OCI-LY3 (cell line): ENCODE measurements at regions not wholly inside any gene's neighbourhood (a gene's known extent, or its start where the extent isn't known, plus 50 kb on each side); places are given as distances from the start of the nearest gene placed in this dataset.

Experiments
- H2AFZ ChIP-seq: fragments of 200-600, 300-600 bp; shearing (Covaris generic); 2 replicates; pipeline ENCODE4 v1.6.0; 2014; ENCODE audit warnings: antibody characterized with exemption, low read depth, low read length
- H3K27ac ChIP-seq: fragments of 200-600, 300-600 bp; sonication (generic); 2 replicates; pipeline ENCODE4 v1.5.1; 2014; ENCODE audit warnings: mild to moderate bottlenecking, low read length, moderate library complexity, mixed read lengths
- H3K27me3 ChIP-seq: fragments of 200-600, 300-600 bp; sonication (generic); 2 replicates; pipeline ENCODE4 v1.6.1; 2014; ENCODE audit warnings: low read depth, low read length, mixed read lengths
- H3K36me3 ChIP-seq: fragments of 200-600, 300-600 bp; sonication (generic); replicated peaks from 2 replicates; pipeline ENCODE3; 2014; ENCODE audit warnings: low read depth, low read length, mixed read lengths
- H3K4me1 ChIP-seq: fragments of 300-600, 200-600 bp; sonication (generic); 2 replicates; pipeline ENCODE4 v1.6.1; 2014; ENCODE audit warnings: low read length, mixed read lengths
- H3K4me2 ChIP-seq: fragments of 200-600, 300-600 bp; sonication (generic); 2 replicates; pipeline ENCODE4 v1.6.1; 2014; ENCODE audit warnings: low read length, mixed read lengths
- H3K4me3 ChIP-seq: fragments of 300-600, 200-600 bp; sonication (generic); 2 replicates; pipeline ENCODE4 v1.5.1; 2014; ENCODE audit warnings: antibody characterized with exemption, mild to moderate bottlenecking, low read length, moderate library complexity
- H3K79me2 ChIP-seq: fragments of 300-600, 200-600 bp; shearing (Covaris generic); 2 replicates; pipeline ENCODE4 v1.6.1; 2014; ENCODE audit warnings: mild to moderate bottlenecking, low read length, mixed read lengths
- H3K9ac ChIP-seq: fragments of 300-600, 200-600 bp; shearing (Covaris generic); 2 replicates; pipeline ENCODE4 v1.6.0; 2014; ENCODE audit warnings: mild to moderate bottlenecking, low read length, moderate library complexity
- H3K9me3 ChIP-seq: fragments of 200-600, 300-600 bp; shearing (Covaris generic); 2 replicates; pipeline ENCODE4 v1.6.1; 2014; ENCODE audit warnings: low read length, mixed read lengths; ENCODE audit not compliant: insufficient read depth
- H4K20me1 ChIP-seq: fragments of 200-600, 300-600 bp; sonication (generic); 2 replicates; pipeline ENCODE4 v1.6.1; 2016; ENCODE audit warnings: low read length, mixed read lengths; ENCODE audit not compliant: insufficient read depth
- EZH2phosphoT487 ChIP-seq: fragments of 200-600 bp; shearing (Covaris generic); IDR thresholded peaks from 2 replicates; pipeline ENCODE4 v1.6.1; 2018; ENCODE audit warnings: antibody characterized with exemption, mixed run types, low read depth
- TF ChIP-seq, protein P1 (sequence below): fragments of 200-600, 300-600 bp; sonication (generic); IDR thresholded peaks from 2 replicates; pipeline ENCODE4 v1.5.1; 2014; ENCODE audit warnings: antibody characterized with exemption, low read length, low read depth

DNA sequence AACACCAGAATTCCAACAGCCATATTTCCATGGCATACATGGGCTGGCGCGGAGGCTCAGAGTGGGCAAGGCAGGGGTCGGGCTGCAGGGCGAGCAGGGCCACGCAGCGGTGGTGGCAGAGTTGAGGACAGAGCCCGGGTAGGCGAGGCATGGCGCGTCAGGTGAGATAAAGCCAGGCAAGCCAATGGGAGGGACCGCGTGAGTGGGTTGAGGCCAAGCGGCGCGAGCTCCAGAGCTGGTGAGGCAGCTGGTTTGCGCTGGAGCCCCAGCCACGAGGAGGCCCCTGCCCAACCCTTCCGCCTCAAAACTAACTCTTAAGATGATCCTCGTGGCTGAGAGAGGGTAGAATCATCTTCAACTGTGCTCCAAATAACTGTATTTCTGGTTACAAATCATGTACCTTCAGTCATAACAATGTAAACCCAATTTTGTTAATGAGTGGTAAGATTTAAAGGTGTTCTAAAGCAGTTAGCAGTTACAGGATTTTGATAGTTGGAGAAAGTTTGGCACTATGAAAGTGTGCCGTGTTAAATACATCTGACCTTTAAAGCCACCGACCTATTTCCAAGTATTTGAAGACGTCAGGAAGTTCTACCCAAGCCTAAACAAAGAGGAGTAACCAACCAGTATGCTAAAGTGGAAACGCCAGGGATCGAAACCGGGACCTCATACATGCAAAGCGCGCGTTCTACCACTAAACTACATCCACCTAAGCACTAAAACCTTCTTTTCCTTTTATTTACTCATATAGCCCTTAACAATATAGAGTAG is 107.9 kb downstream of the GPX5 start:
- Histone ChIP-seq H3K4me1 (peaks cover 7% of the 10 kb centered on the region; the same call in 1 of the 2 replicates), H2AFZ (no peak overlapping the region), H3K4me2 (no peak overlapping the region), H3K79me2 (no peaks in the 10 kb centered on the region), H3K4me3 (no peak overlapping the region), H3K9ac (no peak overlapping the region), H3K27ac (no peak overlapping the region), H3K36me3 (no peaks in the 10 kb centered on the region), H4K20me1 (no peaks in the 10 kb centered on the region), H3K27me3 (no peaks in the 10 kb centered on the region), H3K9me3 (no peaks in the 10 kb centered on the region)
- no peak for TF ChIP-seq EZH2phosphoT487

DNA sequence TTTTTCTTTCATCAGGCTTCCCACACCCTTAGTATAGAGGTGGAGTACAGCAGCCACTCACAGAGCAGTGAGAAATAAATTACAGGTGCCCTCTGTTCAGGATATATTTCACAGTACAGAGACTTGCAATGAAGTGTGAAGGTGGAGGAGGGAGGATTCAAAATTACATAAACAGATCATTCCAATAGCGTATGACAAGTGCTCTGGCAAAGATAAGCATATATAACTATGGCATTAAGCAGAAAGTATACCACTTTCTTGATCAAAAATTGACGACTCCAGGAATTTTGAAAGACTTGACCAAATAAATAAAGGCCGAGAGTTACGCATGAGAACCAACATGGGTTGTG is 108.7 kb downstream of the GPX5 start:
- peaks cover 7% of the 10 kb centered on the region; the same call in 1 of the 2 replicates for H3K4me1 ChIP-seq
- no peak overlapping the region for H3K9ac ChIP-seq
- H3K4me2 ChIP-seq = no peak overlapping the region
- no peak overlapping the region for H3K27ac ChIP-seq
- H4K20me1 ChIP-seq = no peaks in the 10 kb centered on the region
- no peak overlapping the region for H3K4me3 ChIP-seq
- H2AFZ ChIP-seq = no peak overlapping the region
- H3K79me2 ChIP-seq = no peaks in the 10 kb centered on the region
- H3K9me3 ChIP-seq = no peaks in the 10 kb centered on the region
- H3K27me3 ChIP-seq = no peaks in the 10 kb centered on the region
- H3K36me3 ChIP-seq = no peaks in the 10 kb centered on the region
- TF ChIP-seq, protein P1, sequence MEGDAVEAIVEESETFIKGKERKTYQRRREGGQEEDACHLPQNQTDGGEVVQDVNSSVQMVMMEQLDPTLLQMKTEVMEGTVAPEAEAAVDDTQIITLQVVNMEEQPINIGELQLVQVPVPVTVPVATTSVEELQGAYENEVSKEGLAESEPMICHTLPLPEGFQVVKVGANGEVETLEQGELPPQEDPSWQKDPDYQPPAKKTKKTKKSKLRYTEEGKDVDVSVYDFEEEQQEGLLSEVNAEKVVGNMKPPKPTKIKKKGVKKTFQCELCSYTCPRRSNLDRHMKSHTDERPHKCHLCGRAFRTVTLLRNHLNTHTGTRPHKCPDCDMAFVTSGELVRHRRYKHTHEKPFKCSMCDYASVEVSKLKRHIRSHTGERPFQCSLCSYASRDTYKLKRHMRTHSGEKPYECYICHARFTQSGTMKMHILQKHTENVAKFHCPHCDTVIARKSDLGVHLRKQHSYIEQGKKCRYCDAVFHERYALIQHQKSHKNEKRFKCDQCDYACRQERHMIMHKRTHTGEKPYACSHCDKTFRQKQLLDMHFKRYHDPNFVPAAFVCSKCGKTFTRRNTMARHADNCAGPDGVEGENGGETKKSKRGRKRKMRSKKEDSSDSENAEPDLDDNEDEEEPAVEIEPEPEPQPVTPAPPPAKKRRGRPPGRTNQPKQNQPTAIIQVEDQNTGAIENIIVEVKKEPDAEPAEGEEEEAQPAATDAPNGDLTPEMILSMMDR = no peak
- TF ChIP-seq EZH2phosphoT487 = no peak

DNA sequence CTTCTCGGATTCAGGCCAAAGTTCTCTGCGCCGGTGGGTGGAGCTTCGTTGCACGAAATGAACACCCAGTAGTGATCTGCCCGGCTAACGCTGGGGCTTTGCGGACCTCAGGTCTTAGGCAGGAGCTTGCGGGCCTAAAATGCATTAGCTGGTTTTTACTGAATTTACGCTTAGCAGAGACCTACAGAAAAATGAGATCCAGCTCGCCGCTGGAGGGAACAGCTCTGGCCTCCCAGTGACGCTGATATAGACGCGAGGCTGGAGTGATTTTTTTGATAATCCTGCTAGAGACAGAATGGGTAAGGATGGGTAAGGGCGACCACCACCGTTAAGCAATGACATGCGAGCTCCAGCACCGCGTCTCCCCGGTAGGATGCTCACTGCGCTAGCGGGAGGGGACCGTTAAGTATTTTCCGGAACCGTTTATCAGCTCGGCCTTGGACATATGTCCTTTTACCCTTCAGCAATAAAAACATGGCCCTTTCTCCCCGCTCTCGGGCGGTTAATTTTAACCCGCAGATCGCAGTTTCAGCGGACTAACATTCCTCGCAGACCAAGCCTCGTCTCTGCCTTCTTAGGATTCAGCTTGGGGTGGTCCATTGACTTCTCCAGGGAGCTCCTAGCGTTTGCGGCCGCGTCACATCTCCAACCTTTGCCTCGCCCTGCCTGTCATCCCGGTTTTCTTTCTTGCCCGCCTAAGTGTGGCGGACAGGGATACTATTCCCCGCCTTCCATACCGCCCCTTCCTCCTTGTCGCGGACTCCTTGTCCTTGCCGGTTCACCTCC is 109.3 kb downstream of the GPX5 start:
- no peak for TF ChIP-seq EZH2phosphoT487
- TF ChIP-seq, protein P1 = no peak
- H3K9me3 ChIP-seq = no peaks in the 10 kb centered on the region
- peaks cover 7% of the 10 kb centered on the region; the same call in 1 of the 2 replicates for H3K4me1 ChIP-seq
- H3K27me3 ChIP-seq = no peaks in the 10 kb centered on the region
- H3K27ac ChIP-seq = no peak overlapping the region
- H4K20me1 ChIP-seq = no peaks in the 10 kb centered on the region
- H2AFZ ChIP-seq = no peak overlapping the region
- H3K79me2 ChIP-seq = no peaks in the 10 kb centered on the region
- no peak overlapping the region for H3K4me2 ChIP-seq
- H3K4me3 ChIP-seq = no peak overlapping the region
- no peak overlapping the region for H3K9ac ChIP-seq
- H3K36me3 ChIP-seq = no peaks in the 10 kb centered on the region

DNA sequence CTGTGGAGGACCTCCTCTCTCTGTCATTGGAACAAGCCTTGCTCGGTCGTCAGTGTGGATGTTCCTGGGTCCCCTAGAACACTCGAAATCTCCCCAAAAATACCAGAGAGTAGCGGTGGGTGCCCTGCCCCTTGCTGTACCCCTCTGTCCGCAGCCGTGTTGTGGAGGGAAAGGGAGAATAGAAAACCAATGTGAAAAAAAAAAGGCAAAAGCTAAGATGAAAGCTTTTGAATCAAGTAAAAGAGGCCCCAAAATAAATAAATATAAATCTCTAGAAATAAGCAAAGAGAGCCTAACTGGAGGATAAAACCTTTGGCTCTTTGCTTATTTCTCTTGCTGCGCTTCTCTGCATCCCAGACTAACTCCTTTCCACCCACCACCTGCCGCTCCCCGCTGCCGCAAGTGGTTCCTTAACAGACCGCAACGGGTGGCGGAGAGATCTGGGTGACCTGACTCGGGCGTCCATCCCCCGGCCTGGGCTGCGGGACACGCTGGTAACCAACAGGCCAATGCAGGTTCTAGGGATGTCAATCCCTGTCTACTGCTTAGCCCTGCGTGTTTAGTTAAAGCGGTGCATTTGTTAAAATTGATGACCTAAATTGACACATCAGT is 110.0 kb downstream of the GPX5 start:
- no peaks in the 10 kb centered on the region for H3K9me3 ChIP-seq
- peaks cover 7% of the 10 kb centered on the region; the same call in 1 of the 2 replicates for H3K4me1 ChIP-seq
- H2AFZ ChIP-seq = no peak overlapping the region
- no peak overlapping the region for H3K27ac ChIP-seq
- H3K27me3 ChIP-seq = no peaks in the 10 kb centered on the region
- H3K36me3 ChIP-seq = no peaks in the 10 kb centered on the region
- no peak overlapping the region for H3K4me3 ChIP-seq
- H3K9ac ChIP-seq = no peak overlapping the region
- H3K4me2 ChIP-seq = no peak overlapping the region
- no peaks in the 10 kb centered on the region for H3K79me2 ChIP-seq
- TF ChIP-seq EZH2phosphoT487 = no peak
- TF ChIP-seq, protein P1 = no peak
- H4K20me1 ChIP-seq = no peaks in the 10 kb centered on the region
